ENCODE measurements at regions not wholly inside any gene's neighbourhood (a gene's known extent, or its start where the extent isn't known, plus 50 kb on each side); places are given as distances from the start of the nearest gene placed in this dataset.

DNA sequence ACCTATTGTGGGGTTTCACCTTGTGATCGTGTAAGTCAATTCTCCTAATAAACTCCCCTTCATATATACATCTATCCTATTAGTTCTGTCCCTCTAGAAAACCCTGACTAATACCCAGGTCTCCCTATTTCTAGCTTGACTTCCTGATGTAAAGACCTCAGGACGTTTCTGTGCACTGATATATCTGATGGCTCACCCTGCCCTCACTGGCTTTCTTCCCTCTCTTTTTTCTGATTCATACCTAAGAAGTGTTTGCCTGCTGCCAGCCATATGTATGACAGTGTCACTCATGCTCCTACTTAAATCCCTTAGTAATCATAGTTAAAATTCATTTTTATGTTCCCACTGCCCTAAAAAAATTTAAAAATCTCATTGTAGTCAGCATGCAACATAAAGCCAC is 124.8 kb upstream of the CCNG1 start:
- TF ChIP-seq, protein P1, sequence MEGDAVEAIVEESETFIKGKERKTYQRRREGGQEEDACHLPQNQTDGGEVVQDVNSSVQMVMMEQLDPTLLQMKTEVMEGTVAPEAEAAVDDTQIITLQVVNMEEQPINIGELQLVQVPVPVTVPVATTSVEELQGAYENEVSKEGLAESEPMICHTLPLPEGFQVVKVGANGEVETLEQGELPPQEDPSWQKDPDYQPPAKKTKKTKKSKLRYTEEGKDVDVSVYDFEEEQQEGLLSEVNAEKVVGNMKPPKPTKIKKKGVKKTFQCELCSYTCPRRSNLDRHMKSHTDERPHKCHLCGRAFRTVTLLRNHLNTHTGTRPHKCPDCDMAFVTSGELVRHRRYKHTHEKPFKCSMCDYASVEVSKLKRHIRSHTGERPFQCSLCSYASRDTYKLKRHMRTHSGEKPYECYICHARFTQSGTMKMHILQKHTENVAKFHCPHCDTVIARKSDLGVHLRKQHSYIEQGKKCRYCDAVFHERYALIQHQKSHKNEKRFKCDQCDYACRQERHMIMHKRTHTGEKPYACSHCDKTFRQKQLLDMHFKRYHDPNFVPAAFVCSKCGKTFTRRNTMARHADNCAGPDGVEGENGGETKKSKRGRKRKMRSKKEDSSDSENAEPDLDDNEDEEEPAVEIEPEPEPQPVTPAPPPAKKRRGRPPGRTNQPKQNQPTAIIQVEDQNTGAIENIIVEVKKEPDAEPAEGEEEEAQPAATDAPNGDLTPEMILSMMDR (IDR thresholded peaks at IDR 0.05; ENCODE audit: poor library complexity, severe bottlenecking), result no peak
- no peak for TF ChIP-seq EZH2 (IDR thresholded peaks at IDR 0.05; ENCODE audit: borderline replicate concordance, insufficient read depth, low read length, poor library complexity, severe bottlenecking)

Data from neural cell (in vitro differentiated cells).